Upper lobe of right lung (tissue), 1 donor: ENCODE measurements at regions not wholly inside any gene's neighbourhood (a gene's known extent, or its start where the extent isn't known, plus 50 kb on each side); places are given as distances from the start of the nearest gene placed in this dataset.

Experiments
- ATAC-seq: fragments of 200-7000 bp; cut with Tn5 transposase; one replicate; pipeline ENCODE4 v1.9.1; 2020; ENCODE audit warnings: mild to moderate bottlenecking, moderate library complexity
- DNase-seq: peaks from one replicate; pipeline ENCODE4 v3.0.0-alpha.2; 2020
- H3K27ac ChIP-seq: fragments of 200-600 bp; one replicate; pipeline ENCODE4 v1.8.0; 2022
- H3K27me3 ChIP-seq: fragments of 200-600 bp; one replicate; pipeline ENCODE4 v1.8.0; 2022; ENCODE audit warnings: mild to moderate bottlenecking
- H3K36me3 ChIP-seq: fragments of 200-600 bp; one replicate; pipeline ENCODE4 v1.8.0; 2022
- H3K4me1 ChIP-seq: fragments of 200-600 bp; one replicate; pipeline ENCODE4 v1.8.0; 2022
- H3K4me3 ChIP-seq: fragments of 200-600 bp; one replicate; pipeline ENCODE4 v1.8.0; 2022; ENCODE audit warnings: mild to moderate bottlenecking
- H3K9me3 ChIP-seq: fragments of 200-600 bp; one replicate; pipeline ENCODE4 v1.8.0; 2022
- CTCF ChIP-seq: fragments of 200-600 bp; IDR thresholded peaks from one replicate; pipeline ENCODE4 v1.8.0; 2022; ENCODE audit warnings: antibody characterized with exemption
- intact Hi-C: fragments of 100-400 bp; cut with DNase I; formaldehyde crosslinking; loops from one replicate; pipeline ENCODE4 v1.11.0; 2022
- donor health status: DM: no; HTN: yes; CAD: no; lungs with severe emphysema.

DNA sequence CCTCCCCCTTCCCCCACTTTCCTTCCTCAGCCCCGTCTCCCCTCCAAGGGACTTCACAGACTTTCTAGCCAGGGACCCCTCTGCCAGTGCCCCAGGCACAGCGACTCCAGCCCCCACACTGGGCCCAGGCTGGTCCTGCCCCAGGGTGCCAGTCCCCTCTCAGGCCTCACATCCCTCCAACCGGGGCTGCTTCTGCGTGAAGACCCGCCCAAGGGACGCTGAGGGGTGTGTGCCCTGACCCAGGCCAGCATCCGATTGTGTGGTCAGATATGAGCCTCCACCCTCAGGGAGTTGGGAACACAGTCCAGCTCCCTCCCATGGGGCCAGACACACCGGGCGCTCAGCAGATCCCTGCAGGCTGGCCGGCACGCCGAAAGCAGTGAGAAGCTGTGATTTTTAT, 97.0 kb downstream of the MICALL2 start:
- DNase-seq, result no peak
- Histone ChIP-seq H3K4me3 (no peak overlapping the region), H3K27ac (no peak overlapping the region), H3K4me1 (no peaks in the 10 kb centered on the region), H3K36me3 (no peaks in the 10 kb centered on the region), H3K27me3 (peaks cover 23% of the 10 kb centered on the region), H3K9me3 (no peaks in the 10 kb centered on the region)
- no peak for ATAC-seq
- no peak for TF ChIP-seq CTCF
- intact Hi-C loops, result no loop called here

- DNase-seq (no peak), ATAC-seq (no peak)
- no peaks in the 10 kb centered on the region for H3K4me1 ChIP-seq
- intact Hi-C loops, result no loop called here
- H3K27me3 ChIP-seq, result peaks cover 35% of the 10 kb centered on the region
- no peaks in the 10 kb centered on the region for H3K9me3 ChIP-seq
- H3K27ac ChIP-seq, result no peak overlapping the region
- no peaks in the 10 kb centered on the region for H3K36me3 ChIP-seq
- H3K4me3 ChIP-seq, result no peak overlapping the region
- TF ChIP-seq CTCF, result no peak
Observed at GRCh38 chr7:1364068-1364905, 95.0 kb downstream of the MICALL2 start.

DNA sequence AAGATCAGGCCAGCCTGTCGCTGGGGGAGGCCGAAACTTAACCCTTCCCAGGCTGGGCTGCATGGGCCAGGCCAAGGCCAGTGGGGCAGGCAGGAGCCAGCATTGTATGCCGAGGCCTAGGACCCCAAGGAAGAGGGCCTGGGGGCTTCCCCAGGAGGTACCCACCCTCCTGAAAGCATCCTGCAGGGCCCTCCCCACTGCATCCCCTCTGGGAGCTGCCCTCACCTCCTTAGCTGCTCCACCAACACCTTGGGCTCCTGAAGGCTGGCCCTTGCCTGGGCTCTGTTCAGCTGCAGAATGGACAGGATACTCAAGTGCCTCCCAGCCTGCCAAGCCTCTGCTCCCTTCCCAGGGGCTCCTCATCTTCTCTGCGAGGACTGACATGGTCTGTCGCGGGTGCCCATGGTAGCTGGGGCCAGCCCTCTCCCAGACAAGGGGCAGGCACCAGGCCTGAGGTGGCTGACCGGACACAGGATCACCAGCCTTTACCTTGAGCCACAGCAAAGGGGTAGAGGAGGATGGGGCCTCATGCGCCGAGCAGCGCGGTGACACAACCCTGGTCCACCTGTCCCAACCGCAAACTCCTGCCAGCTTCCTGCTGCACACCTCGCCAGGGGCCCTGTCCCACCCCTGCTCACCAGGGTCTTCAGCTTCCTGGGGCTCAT, 94.2 kb downstream of the MICALL2 start:
- H3K36me3 ChIP-seq, result no peaks in the 10 kb centered on the region
- no peak overlapping the region for H3K27ac ChIP-seq
- no peak for ATAC-seq
- H3K27me3 ChIP-seq, result peaks cover 40% of the 10 kb centered on the region
- no peak for TF ChIP-seq CTCF
- H3K4me1 ChIP-seq, result no peaks in the 10 kb centered on the region
- intact Hi-C loops, result no loop called here
- no peaks in the 10 kb centered on the region for H3K9me3 ChIP-seq
- no peak overlapping the region for H3K4me3 ChIP-seq
- DNase-seq, result no peak

DNA sequence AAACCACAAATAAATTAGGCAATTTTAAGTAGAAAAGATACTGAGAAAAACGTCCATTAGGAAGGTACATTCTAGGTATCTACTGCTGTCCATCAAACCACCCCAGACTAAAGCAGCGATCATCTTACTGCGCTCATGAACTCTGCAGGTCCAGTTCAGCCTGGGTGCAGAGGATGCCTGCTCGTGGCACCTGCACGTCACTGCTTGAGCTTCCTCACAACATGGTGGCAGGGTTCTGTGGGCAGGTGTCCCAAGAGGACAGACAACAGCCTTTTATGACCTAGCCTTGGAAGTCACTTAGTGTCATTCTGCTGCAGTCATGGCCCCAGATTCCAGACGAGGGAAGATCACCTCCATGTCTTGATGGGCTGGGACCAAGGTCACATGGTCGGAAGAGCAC, 93.4 kb downstream of the MICALL2 start:
- intact Hi-C loops, result no loop called here
- peaks cover 48% of the 10 kb centered on the region for H3K27me3 ChIP-seq

DNA sequence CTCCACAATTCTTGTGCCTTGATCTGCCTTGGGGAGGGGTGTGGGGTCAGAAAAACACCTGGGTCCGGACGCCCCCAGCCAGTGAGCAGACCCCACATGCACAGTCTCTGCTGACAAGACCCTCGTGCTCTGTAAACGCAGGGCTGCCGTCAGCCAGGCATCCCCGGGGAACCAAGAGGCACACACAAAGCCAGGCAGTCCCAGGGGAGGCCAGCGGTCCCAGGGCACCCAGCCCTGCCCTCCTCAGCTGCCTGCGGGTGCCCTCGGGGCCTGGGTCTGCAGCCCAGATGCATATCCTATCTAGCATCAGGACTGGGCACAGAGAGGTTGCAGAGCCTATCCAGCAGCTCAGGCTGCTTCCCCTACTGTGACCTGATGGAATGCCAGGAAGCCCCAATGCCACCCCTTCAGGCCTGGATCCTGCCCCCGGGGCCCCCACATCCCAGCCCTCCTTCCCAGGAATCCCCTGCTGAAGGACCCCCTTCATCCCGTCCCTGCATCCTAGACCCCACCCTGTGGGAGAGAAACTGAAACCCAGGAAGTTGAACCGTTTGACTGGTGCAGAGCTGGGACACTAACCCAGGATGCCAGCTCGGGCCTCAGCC, 92.4 kb downstream of the MICALL2 start:
- Histone ChIP-seq H3K27ac (no peak overlapping the region), H3K4me1 (no peaks in the 10 kb centered on the region), H3K27me3 (peaks cover 59% of the 10 kb centered on the region), H3K9me3 (no peaks in the 10 kb centered on the region), H3K36me3 (no peaks in the 10 kb centered on the region), H3K4me3 (no peak overlapping the region)
- ATAC-seq (no peak), DNase-seq (no peak)
- no peak for TF ChIP-seq CTCF
- intact Hi-C loops, result no loop called here

More for the DNA sequence above, 93.4 kb downstream of the MICALL2 start:
- Histone ChIP-seq H3K4me3 (no peak overlapping the region), H3K27ac (no peak overlapping the region), H3K9me3 (no peaks in the 10 kb centered on the region), H3K4me1 (no peaks in the 10 kb centered on the region), H3K36me3 (no peaks in the 10 kb centered on the region)
- ATAC-seq, result no peak
- no peak for DNase-seq
- no peak for TF ChIP-seq CTCF
